HL-60 (cell line): ENCODE measurements at regions not wholly inside any gene's neighbourhood (a gene's known extent, or its start where the extent isn't known, plus 50 kb on each side); places are given as distances from the start of the nearest gene placed in this dataset.

Experiments
- GABPA ChIP-seq: IDR thresholded peaks from 2 replicates; pipeline ENCODE4 v1.6.1; 2012; ENCODE audit warnings: low read depth
- POLR2AphosphoS5 ChIP-seq: IDR thresholded peaks from 2 replicates; pipeline ENCODE4 v1.6.1; 2012; ENCODE audit warnings: low read depth
- TF ChIP-seq, protein P1 (sequence below): IDR thresholded peaks from one replicate; pipeline ENCODE4 v1.5.1; 2011; ENCODE audit warnings: low read length, control low read depth, inconsistent platforms; ENCODE audit not compliant: insufficient read depth

DNA sequence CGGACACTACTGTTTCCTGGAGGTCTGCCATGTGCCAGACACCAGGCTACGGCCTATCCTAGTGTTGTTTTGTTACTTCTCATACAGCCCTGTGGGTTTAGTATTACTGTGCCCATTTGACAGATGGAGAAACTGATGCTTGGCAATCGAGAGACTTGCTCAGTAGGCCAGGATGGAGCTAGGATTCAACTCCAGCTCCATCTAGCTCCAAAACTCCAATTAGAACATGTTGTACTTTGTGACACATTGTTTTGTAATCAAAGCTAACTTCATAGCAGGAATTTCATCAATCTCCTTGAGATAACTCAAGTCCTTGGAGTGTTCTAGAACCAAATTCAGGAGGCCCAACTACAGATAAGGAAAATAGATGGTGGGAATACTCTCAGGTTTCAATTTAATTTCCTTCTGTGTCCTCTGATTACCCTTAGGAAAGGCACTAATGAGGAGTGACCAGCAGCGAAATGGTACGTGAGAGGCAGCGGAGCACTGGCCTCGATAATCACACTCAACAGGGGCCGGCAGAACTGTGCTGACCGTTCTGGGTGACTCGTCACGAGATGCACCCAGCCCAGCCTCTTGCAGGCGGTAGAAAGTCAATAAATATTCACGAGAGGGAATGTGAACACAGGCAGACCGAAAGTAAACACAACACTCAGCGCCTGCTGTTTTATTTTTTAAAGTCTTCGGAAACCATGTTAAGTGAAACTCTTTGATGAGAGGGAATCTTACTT lies 269.6 kb upstream of the NEBL start:
- TF ChIP-seq GABPA (no peak), POLR2AphosphoS5 (no peak)
- TF ChIP-seq, protein P1, sequence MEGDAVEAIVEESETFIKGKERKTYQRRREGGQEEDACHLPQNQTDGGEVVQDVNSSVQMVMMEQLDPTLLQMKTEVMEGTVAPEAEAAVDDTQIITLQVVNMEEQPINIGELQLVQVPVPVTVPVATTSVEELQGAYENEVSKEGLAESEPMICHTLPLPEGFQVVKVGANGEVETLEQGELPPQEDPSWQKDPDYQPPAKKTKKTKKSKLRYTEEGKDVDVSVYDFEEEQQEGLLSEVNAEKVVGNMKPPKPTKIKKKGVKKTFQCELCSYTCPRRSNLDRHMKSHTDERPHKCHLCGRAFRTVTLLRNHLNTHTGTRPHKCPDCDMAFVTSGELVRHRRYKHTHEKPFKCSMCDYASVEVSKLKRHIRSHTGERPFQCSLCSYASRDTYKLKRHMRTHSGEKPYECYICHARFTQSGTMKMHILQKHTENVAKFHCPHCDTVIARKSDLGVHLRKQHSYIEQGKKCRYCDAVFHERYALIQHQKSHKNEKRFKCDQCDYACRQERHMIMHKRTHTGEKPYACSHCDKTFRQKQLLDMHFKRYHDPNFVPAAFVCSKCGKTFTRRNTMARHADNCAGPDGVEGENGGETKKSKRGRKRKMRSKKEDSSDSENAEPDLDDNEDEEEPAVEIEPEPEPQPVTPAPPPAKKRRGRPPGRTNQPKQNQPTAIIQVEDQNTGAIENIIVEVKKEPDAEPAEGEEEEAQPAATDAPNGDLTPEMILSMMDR: no peak
